ENCODE measurements at regions not wholly inside any gene's neighbourhood (a gene's known extent, or its start where the extent isn't known, plus 50 kb on each side); places are given as distances from the start of the nearest gene placed in this dataset.
"Not testable (repeated sequence)": the region's sequence is repeated elsewhere in the genome, so short reads cannot be mapped to it uniquely, and the experiment has no call there.

GRCh38 chrX:73962948-73963347 is 110.4 kb upstream of the XIST start:
- H3K9me3 ChIP-seq (ENCODE audit: control insufficient read depth, low read length): no peaks in the 10 kb centered on the region
- no peak for TF ChIP-seq CTCF (conservative IDR thresholded peaks at IDR 0.05)
- no peaks in the 10 kb centered on the region for H3K27me3 Mint-ChIP-seq (ENCODE audit: insufficient read depth)
- no peak overlapping the region for H3K4me3 ChIP-seq (ENCODE audit: low read length)
- no peak overlapping the region for H3K4me3 Mint-ChIP-seq
- no peak for DNase-seq
- 98 to 100% methylated on average over 2 to 8 of the region's 8 CpGs for WGBS, 2 experiments (ENCODE audit: insufficient coverage in 1 of 2, insufficient read length in 1 of 2)
- peaks cover 34% of the 10 kb centered on the region for H3K4me1 Mint-ChIP-seq
- no peak overlapping the region for H3K27ac ChIP-seq (ENCODE audit: low read depth, low read length)
- H3K4me1 ChIP-seq (ENCODE audit: control insufficient read depth, insufficient read depth, low read length): peaks cover 3% of the 10 kb centered on the region
- H3K36me3 Mint-ChIP-seq (ENCODE audit: low read depth): peaks cover 40% of the 10 kb centered on the region
- H3K27ac Mint-ChIP-seq: peak overlapping the region; percentile 44
- H3K36me3 ChIP-seq (ENCODE audit: control insufficient read depth, insufficient read depth, low read length): peaks cover 6% of the 10 kb centered on the region
- no peak overlapping the region for H3K9ac ChIP-seq (ENCODE audit: extremely low read depth, low read length, poor library complexity, severe bottlenecking)
- H3K9me3 Mint-ChIP-seq: no peaks in the 10 kb centered on the region
- H3K27me3 ChIP-seq (ENCODE audit: control insufficient read depth, insufficient read depth, low read length, poor library complexity, severe bottlenecking): no peaks in the 10 kb centered on the region

GRCh38 chrX:73961867-73962266 is 109.4 kb upstream of the XIST start:
- not testable (repeated sequence) for H3K4me3 Mint-ChIP-seq; H3K27me3 Mint-ChIP-seq (ENCODE audit: insufficient read depth); H3K4me1 ChIP-seq (ENCODE audit: control insufficient read depth, insufficient read depth, low read length); H3K4me3 ChIP-seq (ENCODE audit: low read length); H3K27ac ChIP-seq (ENCODE audit: low read depth, low read length); H3K9me3 Mint-ChIP-seq; H3K9ac ChIP-seq (ENCODE audit: extremely low read depth, low read length, poor library complexity, severe bottlenecking); H3K27me3 ChIP-seq (ENCODE audit: control insufficient read depth, insufficient read depth, low read length, poor library complexity, severe bottlenecking); H3K9me3 ChIP-seq (ENCODE audit: control insufficient read depth, low read length); H3K36me3 ChIP-seq (ENCODE audit: control insufficient read depth, insufficient read depth, low read length); DNase-seq
- Mint-ChIP-seq H3K4me1 (peaks cover 31% of the 10 kb centered on the region), H3K27ac (peak overlapping the region; percentile 35), H3K36me3 (ENCODE audit: low read depth) (peaks cover 43% of the 10 kb centered on the region)
- 100% methylated on average over 6 of the region's 6 CpGs; no CpG with 5 or more reads in 1 of the 2 experiments for WGBS, 2 experiments (ENCODE audit: insufficient coverage in 1 of 2, insufficient read length in 1 of 2)

GRCh38 chrX:73944563-73944908 is 92.0 kb upstream of the XIST start:
- no peaks in the 10 kb centered on the region for H3K9me3 ChIP-seq (ENCODE audit: control insufficient read depth, low read length)
- no peaks in the 10 kb centered on the region for H3K27me3 ChIP-seq (ENCODE audit: control insufficient read depth, insufficient read depth, low read length, poor library complexity, severe bottlenecking)
- TF ChIP-seq CTCF (conservative IDR thresholded peaks at IDR 0.05): no peak
- H3K9ac ChIP-seq (ENCODE audit: extremely low read depth, low read length, poor library complexity, severe bottlenecking): peak overlapping the region; percentile 99
- H3K4me3 ChIP-seq (ENCODE audit: low read length): peak overlapping the region; percentile 97
- 0% methylated on average over 5 of the region's 8 CpGs; no CpG with 5 or more reads in 1 of the 2 experiments for WGBS, 2 experiments (ENCODE audit: insufficient coverage in 1 of 2, insufficient read length in 1 of 2)
- peak overlapping the region; percentile 93 for H3K4me3 Mint-ChIP-seq
- peak overlapping the region; percentile 99 for H3K27ac Mint-ChIP-seq
- H3K4me1 Mint-ChIP-seq: peaks cover 10% of the 10 kb centered on the region
- DNase-seq: no peak
- H3K9me3 Mint-ChIP-seq: no peaks in the 10 kb centered on the region
- H3K27ac ChIP-seq (ENCODE audit: low read depth, low read length): peak overlapping the region; percentile 77
- H3K36me3 Mint-ChIP-seq (ENCODE audit: low read depth): peaks cover 33% of the 10 kb centered on the region
- H3K36me3 ChIP-seq (ENCODE audit: control insufficient read depth, insufficient read depth, low read length): peaks cover 5% of the 10 kb centered on the region
- H3K27me3 Mint-ChIP-seq (ENCODE audit: insufficient read depth): no peaks in the 10 kb centered on the region
- H3K4me1 ChIP-seq (ENCODE audit: control insufficient read depth, insufficient read depth, low read length): no peaks in the 10 kb centered on the region
